A549 (cell line): ENCODE measurements at regions not wholly inside any gene's neighbourhood (a gene's known extent, or its start where the extent isn't known, plus 50 kb on each side); places are given as distances from the start of the nearest gene placed in this dataset.

Experiments used
- EP300 ChIP-seq, 2 experiments: fragments of >200 bp; sonication (Bioruptor Twin); formaldehyde crosslinking; IDR thresholded peaks; 2 replicates in 1 of 2; 3 replicates in 1 of 2; pipeline ENCODE4 v1.6.1; 2016 to 2017
- HOXA7 ChIP-seq: fragments of 250-450 bp; sonication (Bioruptor Pico); IDR thresholded peaks from 2 replicates; pipeline ENCODE4 v1.5.0; 2020; ENCODE audit warnings: mild to moderate bottlenecking, moderate library complexity
- JUNB ChIP-seq: fragments of >200 bp; sonication (Bioruptor Twin); formaldehyde crosslinking; IDR thresholded peaks from 2 replicates; pipeline ENCODE4 v1.6.1; 2016
- NFE2L2 ChIP-seq: fragments of 150-350 bp; conservative IDR thresholded peaks from 2 replicates; pipeline ENCODE4 v1.6.1; 2014; ENCODE audit warnings: low read length
- POLR2AphosphoS2 ChIP-seq: conservative IDR thresholded peaks from 2 replicates; pipeline ENCODE4 v1.6.1; 2012; ENCODE audit warnings: low read length, improper control_type of control experiment, inconsistent platforms
- RCOR1 ChIP-seq: fragments of 150-350 bp; IDR thresholded peaks from 2 replicates; pipeline ENCODE4 v1.6.1; 2014; ENCODE audit warnings: antibody characterized with exemption, low read length, low read depth
- RNF2 ChIP-seq: fragments of 200-600 bp; sonication (generic); IDR thresholded peaks from 2 replicates; pipeline ENCODE4 v1.6.1; 2016; ENCODE audit warnings: low read depth, mild to moderate bottlenecking, antibody characterized with exemption, moderate library complexity, borderline replicate concordance
- TF ChIP-seq, protein P1 (sequence below): fragments of 250-450 bp; sonication (Bioruptor Pico); IDR thresholded peaks from 2 replicates; pipeline ENCODE4 v1.5.0; 2021; ENCODE audit warnings: mild to moderate bottlenecking, moderate library complexity, borderline replicate concordance
- TF ChIP-seq, protein P2 (sequence below): fragments of >200 bp; sonication (Bioruptor Twin); formaldehyde crosslinking; IDR thresholded peaks from 3 replicates; pipeline ENCODE4 v1.5.1; 2016
- TF ChIP-seq, protein P3 (sequence below): IDR thresholded peaks from 2 replicates; pipeline ENCODE4 v1.6.1; 2012
- TF ChIP-seq, protein P4 (sequence below): IDR thresholded peaks from 2 replicates; pipeline ENCODE4 v1.6.1; 2012
- TF ChIP-seq, protein P5 (sequence below): IDR thresholded peaks from 2 replicates; pipeline ENCODE4 v1.6.1; 2012; ENCODE audit warnings: low read depth, borderline replicate concordance
- TF ChIP-seq, protein P6 (sequence below): fragments of 150-350 bp; IDR thresholded peaks from 2 replicates; pipeline ENCODE4 v1.6.1; 2014; ENCODE audit warnings: low read depth, mild to moderate bottlenecking, low read length

DNA sequence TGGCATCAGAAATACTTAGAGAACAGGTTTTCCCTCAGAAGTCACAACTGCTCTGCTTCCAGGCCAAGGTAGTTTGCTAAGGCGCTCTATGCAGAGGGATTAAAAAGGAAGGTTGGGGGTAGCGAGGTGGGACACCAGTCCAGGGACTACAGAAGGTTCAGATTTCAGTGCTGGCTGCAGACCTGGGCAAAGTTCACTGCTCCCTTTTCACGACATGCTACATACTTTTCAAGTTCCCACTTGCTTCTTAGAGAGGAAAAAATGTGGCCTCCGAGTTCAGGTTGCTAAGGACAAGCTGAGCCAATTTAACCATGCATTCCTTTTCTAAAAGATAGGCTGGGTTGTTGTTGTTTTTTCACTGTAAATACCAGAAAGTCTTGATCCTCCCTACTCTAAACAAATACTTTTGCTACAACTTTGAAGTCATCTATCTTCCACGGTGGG is 158.6 kb upstream of the NR2F2 start:
- TF ChIP-seq POLR2AphosphoS2, result no peak
- TF ChIP-seq, protein P1, sequence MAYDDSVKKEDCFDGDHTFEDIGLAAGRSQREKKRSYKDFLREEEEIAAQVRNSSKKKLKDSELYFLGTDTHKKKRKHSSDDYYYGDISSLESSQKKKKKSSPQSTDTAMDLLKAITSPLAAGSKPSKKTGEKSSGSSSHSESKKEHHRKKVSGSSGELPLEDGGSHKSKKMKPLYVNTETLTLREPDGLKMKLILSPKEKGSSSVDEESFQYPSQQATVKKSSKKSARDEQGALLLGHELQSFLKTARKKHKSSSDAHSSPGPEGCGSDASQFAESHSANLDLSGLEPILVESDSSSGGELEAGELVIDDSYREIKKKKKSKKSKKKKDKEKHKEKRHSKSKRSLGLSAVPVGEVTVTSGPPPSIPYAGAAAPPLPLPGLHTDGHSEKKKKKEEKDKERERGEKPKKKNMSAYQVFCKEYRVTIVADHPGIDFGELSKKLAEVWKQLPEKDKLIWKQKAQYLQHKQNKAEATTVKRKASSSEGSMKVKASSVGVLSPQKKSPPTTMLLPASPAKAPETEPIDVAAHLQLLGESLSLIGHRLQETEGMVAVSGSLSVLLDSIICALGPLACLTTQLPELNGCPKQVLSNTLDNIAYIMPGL (CRISPR knock-in tag), result no peak
- no peak for TF ChIP-seq RCOR1
- TF ChIP-seq, protein P2, sequence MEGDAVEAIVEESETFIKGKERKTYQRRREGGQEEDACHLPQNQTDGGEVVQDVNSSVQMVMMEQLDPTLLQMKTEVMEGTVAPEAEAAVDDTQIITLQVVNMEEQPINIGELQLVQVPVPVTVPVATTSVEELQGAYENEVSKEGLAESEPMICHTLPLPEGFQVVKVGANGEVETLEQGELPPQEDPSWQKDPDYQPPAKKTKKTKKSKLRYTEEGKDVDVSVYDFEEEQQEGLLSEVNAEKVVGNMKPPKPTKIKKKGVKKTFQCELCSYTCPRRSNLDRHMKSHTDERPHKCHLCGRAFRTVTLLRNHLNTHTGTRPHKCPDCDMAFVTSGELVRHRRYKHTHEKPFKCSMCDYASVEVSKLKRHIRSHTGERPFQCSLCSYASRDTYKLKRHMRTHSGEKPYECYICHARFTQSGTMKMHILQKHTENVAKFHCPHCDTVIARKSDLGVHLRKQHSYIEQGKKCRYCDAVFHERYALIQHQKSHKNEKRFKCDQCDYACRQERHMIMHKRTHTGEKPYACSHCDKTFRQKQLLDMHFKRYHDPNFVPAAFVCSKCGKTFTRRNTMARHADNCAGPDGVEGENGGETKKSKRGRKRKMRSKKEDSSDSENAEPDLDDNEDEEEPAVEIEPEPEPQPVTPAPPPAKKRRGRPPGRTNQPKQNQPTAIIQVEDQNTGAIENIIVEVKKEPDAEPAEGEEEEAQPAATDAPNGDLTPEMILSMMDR, result no peak
- no peak for TF ChIP-seq HOXA7 (CRISPR knock-in tag)
- TF ChIP-seq JUNB, result no peak
- TF ChIP-seq, protein P3, sequence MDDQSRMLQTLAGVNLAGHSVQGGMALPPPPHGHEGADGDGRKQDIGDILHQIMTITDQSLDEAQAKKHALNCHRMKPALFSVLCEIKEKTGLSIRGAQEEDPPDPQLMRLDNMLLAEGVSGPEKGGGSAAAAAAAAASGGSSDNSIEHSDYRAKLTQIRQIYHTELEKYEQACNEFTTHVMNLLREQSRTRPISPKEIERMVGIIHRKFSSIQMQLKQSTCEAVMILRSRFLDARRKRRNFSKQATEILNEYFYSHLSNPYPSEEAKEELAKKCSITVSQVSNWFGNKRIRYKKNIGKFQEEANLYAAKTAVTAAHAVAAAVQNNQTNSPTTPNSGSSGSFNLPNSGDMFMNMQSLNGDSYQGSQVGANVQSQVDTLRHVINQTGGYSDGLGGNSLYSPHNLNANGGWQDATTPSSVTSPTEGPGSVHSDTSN, result no peak
- TF ChIP-seq, protein P4, sequence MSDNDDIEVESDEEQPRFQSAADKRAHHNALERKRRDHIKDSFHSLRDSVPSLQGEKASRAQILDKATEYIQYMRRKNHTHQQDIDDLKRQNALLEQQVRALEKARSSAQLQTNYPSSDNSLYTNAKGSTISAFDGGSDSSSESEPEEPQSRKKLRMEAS, result no peak
- no peak for TF ChIP-seq RNF2
- TF ChIP-seq, protein P5, sequence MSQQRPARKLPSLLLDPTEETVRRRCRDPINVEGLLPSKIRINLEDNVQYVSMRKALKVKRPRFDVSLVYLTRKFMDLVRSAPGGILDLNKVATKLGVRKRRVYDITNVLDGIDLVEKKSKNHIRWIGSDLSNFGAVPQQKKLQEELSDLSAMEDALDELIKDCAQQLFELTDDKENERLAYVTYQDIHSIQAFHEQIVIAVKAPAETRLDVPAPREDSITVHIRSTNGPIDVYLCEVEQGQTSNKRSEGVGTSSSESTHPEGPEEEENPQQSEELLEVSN, result no peak
- TF ChIP-seq EP300 (IDR thresholded peaks at IDR 0.05), result no peak
- TF ChIP-seq NFE2L2, result no peak
- TF ChIP-seq, protein P6, sequence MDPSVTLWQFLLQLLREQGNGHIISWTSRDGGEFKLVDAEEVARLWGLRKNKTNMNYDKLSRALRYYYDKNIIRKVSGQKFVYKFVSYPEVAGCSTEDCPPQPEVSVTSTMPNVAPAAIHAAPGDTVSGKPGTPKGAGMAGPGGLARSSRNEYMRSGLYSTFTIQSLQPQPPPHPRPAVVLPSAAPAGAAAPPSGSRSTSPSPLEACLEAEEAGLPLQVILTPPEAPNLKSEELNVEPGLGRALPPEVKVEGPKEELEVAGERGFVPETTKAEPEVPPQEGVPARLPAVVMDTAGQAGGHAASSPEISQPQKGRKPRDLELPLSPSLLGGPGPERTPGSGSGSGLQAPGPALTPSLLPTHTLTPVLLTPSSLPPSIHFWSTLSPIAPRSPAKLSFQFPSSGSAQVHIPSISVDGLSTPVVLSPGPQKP, result no peak
